ENCODE measurements at regions not wholly inside any gene's neighbourhood (a gene's known extent, or its start where the extent isn't known, plus 50 kb on each side); places are given as distances from the start of the nearest gene placed in this dataset.

GRCh38 chr5:61647672-61648071 lies 315.6 kb downstream of the ZSWIM6 start:
- no peaks in the 10 kb centered on the region for H3K4me1 ChIP-seq
- 83 to 92% (median 90%) methylated on average over 6 of the region's 6 CpGs for WGBS, 4 donors
- TF ChIP-seq POLR2A (IDR thresholded peaks at IDR 0.05) (no peak), CTCF (IDR thresholded peaks at IDR 0.05) (no peak)
- no peaks in the 10 kb centered on the region for H3K9me3 ChIP-seq
- no peak overlapping the region for H3K4me3 ChIP-seq
- no peaks in the 10 kb centered on the region for H3K36me3 ChIP-seq
- no peak overlapping the region for H3K27ac ChIP-seq
- H3K27me3 ChIP-seq: no peaks in the 10 kb centered on the region
- DNase-seq: no peak
- ATAC-seq: no peak
- intact Hi-C loops (cut with DNase I): no loop called here

DNA sequence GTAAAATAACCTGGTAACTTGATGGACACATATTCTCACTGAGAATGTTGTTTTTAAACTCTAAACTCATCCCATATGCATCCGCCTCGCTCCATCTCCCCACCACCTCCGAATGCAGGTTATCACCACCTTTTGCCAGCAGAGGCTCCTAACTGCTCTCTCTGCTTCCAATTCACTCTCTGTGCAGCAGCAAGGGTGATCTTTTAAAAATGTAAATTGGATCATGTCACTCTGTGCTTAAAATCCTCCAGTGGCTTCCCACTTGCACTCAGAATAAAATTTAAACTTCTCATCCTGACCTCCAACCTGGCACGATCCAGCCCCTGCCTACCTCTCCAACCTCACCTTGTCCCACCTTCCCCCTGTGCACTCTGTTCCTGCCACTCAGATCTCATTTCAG lies 317.2 kb downstream of the ZSWIM6 start:
- no peaks in the 10 kb centered on the region for H3K27me3 ChIP-seq
- intact Hi-C loops (cut with DNase I): no loop called here
- TF ChIP-seq POLR2A (IDR thresholded peaks at IDR 0.05) (no peak), CTCF (IDR thresholded peaks at IDR 0.05) (no peak)

GRCh38 chr5:61649971-61650370 lies 317.9 kb downstream of the ZSWIM6 start:
- TF ChIP-seq POLR2A (IDR thresholded peaks at IDR 0.05) (no peak), CTCF (IDR thresholded peaks at IDR 0.05) (no peak)
- Histone ChIP-seq H3K27me3 (no peaks in the 10 kb centered on the region), H3K4me3 (no peak overlapping the region), H3K4me1 (no peaks in the 10 kb centered on the region), H3K9me3 (no peaks in the 10 kb centered on the region), H3K27ac (no peak overlapping the region), H3K36me3 (no peaks in the 10 kb centered on the region)
- intact Hi-C loops (cut with DNase I): loop anchor here in 9 of 10 donors (10.0 kb wide), 6 partner anchors 235 to 695 kb away; partner anchors contain the start of genes SMIM15 (in 6 of the 9) and ZSWIM6 (in 2 of the 9)
- no peak for DNase-seq
- ATAC-seq: no peak
- WGBS, 4 donors: 83 to 98% (median 90%) methylated on average over 4 to 5 of the region's 5 CpGs

More for the DNA sequence above, 317.2 kb downstream of the ZSWIM6 start:
- H3K27ac ChIP-seq: no peak overlapping the region
- H3K4me1 ChIP-seq: no peaks in the 10 kb centered on the region
- WGBS, 4 donors: 89 to 94% (median 90%) methylated on average over 4 of the region's 4 CpGs
- no peak overlapping the region for H3K4me3 ChIP-seq
- ATAC-seq (no peak), DNase-seq (no peak)
- H3K9me3 ChIP-seq: no peaks in the 10 kb centered on the region
- H3K36me3 ChIP-seq: no peaks in the 10 kb centered on the region

DNA sequence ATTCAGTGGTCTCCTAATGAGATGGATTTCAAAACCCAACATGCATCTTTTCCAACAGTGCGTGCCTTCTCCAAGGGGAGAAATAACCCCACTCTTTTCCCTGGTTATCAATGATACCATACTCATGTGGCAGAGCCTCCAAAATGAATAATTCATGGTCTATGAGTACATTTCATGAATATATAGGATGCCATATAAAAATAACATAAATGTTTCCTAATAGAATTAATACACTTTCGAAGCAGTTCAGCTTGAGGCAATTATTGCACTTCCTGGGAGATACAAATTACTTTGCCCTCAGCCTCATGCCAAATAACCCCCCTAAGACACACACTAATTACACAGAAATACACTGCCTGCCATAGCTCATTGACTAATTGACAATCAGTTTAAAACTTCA lies 318.6 kb downstream of the ZSWIM6 start:
- intact Hi-C loops (cut with DNase I): loop anchor here in 9 of 10 donors (10.0 kb wide), 6 partner anchors 236 to 696 kb away; partner anchors contain the start of genes SMIM15 (in 6 of the 9) and ZSWIM6 (in 2 of the 9)
- TF ChIP-seq CTCF (IDR thresholded peaks at IDR 0.05): no peak
- TF ChIP-seq POLR2A (IDR thresholded peaks at IDR 0.05): no peak

More for the DNA sequence above, 318.6 kb downstream of the ZSWIM6 start:
- no peak overlapping the region for H3K27ac ChIP-seq
- H3K4me1 ChIP-seq: no peaks in the 10 kb centered on the region
- H3K4me3 ChIP-seq: no peak overlapping the region
- H3K27me3 ChIP-seq: no peaks in the 10 kb centered on the region
- no peak for ATAC-seq
- no peaks in the 10 kb centered on the region for H3K9me3 ChIP-seq
- 95 to 96% (median 96%) methylated on average over 2 of the region's 2 CpGs for WGBS, 4 donors
- no peaks in the 10 kb centered on the region for H3K36me3 ChIP-seq
- no peak for DNase-seq
